Neural cell (in vitro differentiated cells): ENCODE measurements at regions not wholly inside any gene's neighbourhood (a gene's known extent, or its start where the extent isn't known, plus 50 kb on each side); places are given as distances from the start of the nearest gene placed in this dataset.

Experiments used
- H2AFZ ChIP-seq: fragments of 200-600, 300-800 bp; sonication (generic), shearing (Covaris generic); 2 replicates; pipeline ENCODE4 v1.6.0; 2014; ENCODE audit warnings: low read depth, mild to moderate bottlenecking, antibody characterized with exemption, low read length, moderate library complexity
- H3F3A ChIP-seq: fragments of 200-600 bp; shearing (Covaris generic); 2 replicates; pipeline ENCODE4 v1.6.1; 2016; ENCODE audit warnings: mild to moderate bottlenecking, moderate library complexity, mixed read lengths, antibody characterized with exemption, low read length; ENCODE audit not compliant: insufficient read depth, poor library complexity, severe bottlenecking
- H3K27ac ChIP-seq: fragments of 200-600, 300-800 bp; sonication (generic), shearing (Covaris generic); 2 replicates; pipeline ENCODE4 v1.5.1; 2014; ENCODE audit warnings: mild to moderate bottlenecking, low read length, moderate library complexity
- H3K27me3 ChIP-seq: fragments of 300-800, 200-600 bp; sonication (generic), shearing (Covaris generic); 2 replicates; pipeline ENCODE4 v1.6.0; 2014; ENCODE audit warnings: mild to moderate bottlenecking, low read depth, low read length, moderate library complexity; ENCODE audit not compliant: insufficient read depth
- H3K36me3 ChIP-seq: fragments of 300-800, 200-600 bp; sonication (generic), shearing (Covaris generic); 2 replicates; pipeline ENCODE4 v1.5.1; 2014; ENCODE audit warnings: mild to moderate bottlenecking, antibody characterized with exemption, low read length, moderate library complexity; ENCODE audit not compliant: insufficient read depth
- H3K4me2 ChIP-seq: fragments of 300-800, 200-600 bp; sonication (generic), shearing (Covaris generic); 2 replicates; pipeline ENCODE4 v1.6.0; 2014; ENCODE audit warnings: mild to moderate bottlenecking, low read length
- H3K4me3 ChIP-seq: fragments of 300-800, 200-600 bp; sonication (generic), shearing (Covaris generic); 2 replicates; pipeline ENCODE4 v1.5.1; 2014; ENCODE audit warnings: mild to moderate bottlenecking, low read length, moderate library complexity
- H3K79me2 ChIP-seq: fragments of 200-600 bp; shearing (Covaris generic); replicated peaks from 2 replicates; pipeline ENCODE4 v1.6.0; 2014; ENCODE audit warnings: mild to moderate bottlenecking, low read length, moderate library complexity; ENCODE audit not compliant: insufficient read depth
- H3K9ac ChIP-seq: fragments of 300-800, 200-600 bp; sonication (generic), shearing (Covaris generic); 2 replicates; pipeline ENCODE4 v1.6.1; 2016; ENCODE audit warnings: mild to moderate bottlenecking, low read length, mixed read lengths
- H3K9me2 ChIP-seq: fragments of 200-600 bp; shearing (Covaris generic); 2 replicates; pipeline ENCODE4 v1.6.1; 2016; ENCODE audit warnings: mild to moderate bottlenecking, low read length, mixed read lengths; ENCODE audit not compliant: insufficient read depth
- H3K9me3 ChIP-seq: fragments of 200-600, 300-800 bp; sonication (generic), shearing (Covaris generic); 2 replicates; pipeline ENCODE4 v1.6.1; 2016; ENCODE audit warnings: mild to moderate bottlenecking, mixed run types, low read length, moderate library complexity, mixed read lengths
- H4K20me1 ChIP-seq: fragments of 200-600 bp; shearing (Covaris generic); 2 replicates; pipeline ENCODE4 v1.6.1; 2016; ENCODE audit warnings: mild to moderate bottlenecking, mixed run types; ENCODE audit not compliant: insufficient read depth
- CTCF ChIP-seq: fragments of 450-650 bp; IDR thresholded peaks from 2 replicates; pipeline ENCODE4 v1.5.1; 2014; ENCODE audit warnings: antibody characterized with exemption, mild to moderate bottlenecking, moderate library complexity; ENCODE audit not compliant: poor library complexity, severe bottlenecking
- EZH2 ChIP-seq: fragments of 200-600, 300-800 bp; shearing (Covaris generic), sonication (generic); IDR thresholded peaks from 2 replicates; pipeline ENCODE4 v1.6.1; 2014; ENCODE audit warnings: antibody characterized with exemption, low read length, borderline replicate concordance, mild to moderate bottlenecking; ENCODE audit not compliant: insufficient read depth, poor library complexity, severe bottlenecking
- POLR2AphosphoS5 ChIP-seq: IDR thresholded peaks from 2 replicates; pipeline ENCODE4 v1.6.1; 2012
- RAD21 ChIP-seq: fragments of 450-650 bp; conservative IDR thresholded peaks from 2 replicates; pipeline ENCODE4 v1.6.1; 2014; ENCODE audit warnings: antibody characterized with exemption, mild to moderate bottlenecking, moderate library complexity
- REST ChIP-seq: IDR thresholded peaks from 2 replicates; pipeline ENCODE4 v1.6.1; 2012; ENCODE audit warnings: borderline replicate concordance
- SMC3 ChIP-seq: fragments of 450-650 bp; conservative IDR thresholded peaks from 2 replicates; pipeline ENCODE4 v1.6.1; 2014; ENCODE audit warnings: antibody characterized with exemption, mild to moderate bottlenecking, moderate library complexity; ENCODE audit not compliant: poor library complexity

GRCh38 chr1:88058205-88058604 lies 625.9 kb upstream of the PKN2 start:
- no peak overlapping the region for H3K27ac ChIP-seq
- no peak overlapping the region for H3K4me3 ChIP-seq
- no peaks in the 10 kb centered on the region for H3K27me3 ChIP-seq
- H3K36me3 ChIP-seq: no peaks in the 10 kb centered on the region
- H3K9ac ChIP-seq: no peak overlapping the region
- H2AFZ ChIP-seq: no peak overlapping the region
- H4K20me1 ChIP-seq: no peaks in the 10 kb centered on the region
- no peaks in the 10 kb centered on the region for H3K9me3 ChIP-seq
- no peak overlapping the region for H3K4me2 ChIP-seq
- H3K79me2 ChIP-seq: no peaks in the 10 kb centered on the region
- TF ChIP-seq POLR2AphosphoS5 (no peak), REST (no peak), CTCF (no peak), SMC3 (no peak)
- no peaks in the 10 kb centered on the region for H3F3A ChIP-seq
- H3K9me2 ChIP-seq: no peaks in the 10 kb centered on the region

DNA sequence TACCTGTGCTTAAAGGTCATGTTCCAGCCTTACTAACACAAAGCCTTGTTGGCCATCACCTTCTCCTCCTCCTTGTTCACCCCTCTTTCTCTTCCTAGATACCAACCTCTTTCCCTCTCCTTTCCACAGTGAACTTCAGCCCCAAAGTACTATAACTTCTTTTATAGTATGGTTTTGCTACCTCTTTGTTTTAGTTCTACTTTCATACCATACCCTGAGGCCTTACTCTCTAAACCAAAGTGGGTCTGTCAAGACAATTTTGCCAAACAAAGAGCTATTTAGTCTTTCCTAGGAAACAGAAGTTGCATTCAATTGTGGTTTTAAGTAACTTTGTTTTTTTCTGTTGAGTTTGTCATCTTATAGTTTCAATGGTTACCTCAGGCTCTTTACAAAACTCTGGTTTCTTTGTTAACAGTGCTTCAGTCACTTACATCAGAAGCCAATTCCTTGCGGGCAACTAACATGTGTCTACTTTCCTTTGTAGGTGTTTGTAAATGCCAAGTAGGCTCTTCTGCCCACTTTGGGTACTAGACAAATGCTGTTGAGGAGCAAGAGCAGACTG lies 623.9 kb upstream of the PKN2 start:
- TF ChIP-seq EZH2 (no peak), REST (no peak), SMC3 (no peak), RAD21 (no peak)
- no peaks in the 10 kb centered on the region for H3K9me2 ChIP-seq
- no peaks in the 10 kb centered on the region for H4K20me1 ChIP-seq
- no peaks in the 10 kb centered on the region for H3K27me3 ChIP-seq
- no peak overlapping the region for H3K9ac ChIP-seq
- H3K4me2 ChIP-seq: no peak overlapping the region
- no peaks in the 10 kb centered on the region for H3K79me2 ChIP-seq
- no peak overlapping the region for H2AFZ ChIP-seq
- H3K9me3 ChIP-seq: no peaks in the 10 kb centered on the region
- no peaks in the 10 kb centered on the region for H3K36me3 ChIP-seq
- H3F3A ChIP-seq: no peaks in the 10 kb centered on the region
- H3K4me3 ChIP-seq: no peak overlapping the region
- H3K27ac ChIP-seq: no peak overlapping the region
